ENCODE measurements at regions not wholly inside any gene's neighbourhood (a gene's known extent, or its start where the extent isn't known, plus 50 kb on each side); places are given as distances from the start of the nearest gene placed in this dataset.

DNA sequence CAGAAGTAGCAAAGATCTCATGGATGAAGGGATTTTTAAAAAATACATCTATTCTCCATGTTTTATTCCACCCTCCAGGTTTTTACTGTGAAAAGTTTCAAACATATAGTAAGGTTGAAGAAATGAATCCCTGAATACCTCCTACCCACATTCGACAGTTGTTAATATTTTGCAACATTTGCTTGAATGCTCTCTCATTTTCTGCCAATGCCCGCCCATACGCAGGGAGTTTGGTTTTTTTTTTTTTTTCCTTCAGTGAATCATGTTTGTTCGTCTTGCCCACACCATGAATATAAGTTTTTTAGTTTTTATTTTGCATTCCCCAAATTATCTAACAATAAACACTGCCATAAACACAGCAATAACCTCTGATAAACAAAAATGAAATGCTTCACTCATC, 82.9 kb downstream of the MAP1LC3B2 start:
- no CpG with 5 or more reads among the region's 4 CpGs for WGBS (ENCODE audit: extremely low coverage, insufficient read length, low lambda C conversion rate)
- DNase-seq: no peak
- no peak overlapping the region for H4K8ac ChIP-seq (replicated peaks; ENCODE audit: insufficient read length, low read depth, low read length)
- H4K5ac ChIP-seq (ENCODE audit: insufficient read length, low read depth, low read length): no peak overlapping the region
- H3K9me3 ChIP-seq (ENCODE audit: control insufficient read depth, low read depth, low read length): no peaks in the 10 kb centered on the region
- no peak overlapping the region for H3K56ac ChIP-seq (ENCODE audit: insufficient read length, low read depth, low read length)
- H3K36me3 Mint-ChIP-seq (ENCODE audit: insufficient read depth in 1 of 3, low read depth in 3 of 3): peaks cover 0 to 5% (median 2%) of the 10 kb centered on the region in 3 experiments; a peak in 3 of 7 replicates
- no peak overlapping the region for H2AK5ac ChIP-seq (ENCODE audit: insufficient read length, low read length)
- no peaks in the 10 kb centered on the region; the same call in 1 of the 2 replicates for H3K27me3 Mint-ChIP-seq (ENCODE audit: low read depth)
- no peak overlapping the region for H3K27ac Mint-ChIP-seq
- no peak overlapping the region for H2BK20ac ChIP-seq (ENCODE audit: low read depth, low read length, poor library complexity, severe bottlenecking)
- TF ChIP-seq, protein P1, sequence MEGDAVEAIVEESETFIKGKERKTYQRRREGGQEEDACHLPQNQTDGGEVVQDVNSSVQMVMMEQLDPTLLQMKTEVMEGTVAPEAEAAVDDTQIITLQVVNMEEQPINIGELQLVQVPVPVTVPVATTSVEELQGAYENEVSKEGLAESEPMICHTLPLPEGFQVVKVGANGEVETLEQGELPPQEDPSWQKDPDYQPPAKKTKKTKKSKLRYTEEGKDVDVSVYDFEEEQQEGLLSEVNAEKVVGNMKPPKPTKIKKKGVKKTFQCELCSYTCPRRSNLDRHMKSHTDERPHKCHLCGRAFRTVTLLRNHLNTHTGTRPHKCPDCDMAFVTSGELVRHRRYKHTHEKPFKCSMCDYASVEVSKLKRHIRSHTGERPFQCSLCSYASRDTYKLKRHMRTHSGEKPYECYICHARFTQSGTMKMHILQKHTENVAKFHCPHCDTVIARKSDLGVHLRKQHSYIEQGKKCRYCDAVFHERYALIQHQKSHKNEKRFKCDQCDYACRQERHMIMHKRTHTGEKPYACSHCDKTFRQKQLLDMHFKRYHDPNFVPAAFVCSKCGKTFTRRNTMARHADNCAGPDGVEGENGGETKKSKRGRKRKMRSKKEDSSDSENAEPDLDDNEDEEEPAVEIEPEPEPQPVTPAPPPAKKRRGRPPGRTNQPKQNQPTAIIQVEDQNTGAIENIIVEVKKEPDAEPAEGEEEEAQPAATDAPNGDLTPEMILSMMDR (conservative IDR thresholded peaks at IDR 0.05): no peak
- peaks cover 0 to 4% of the 10 kb centered on the region in 2 experiments; a peak in 3 of 5 replicates for H3K9me3 Mint-ChIP-seq
- H2BK12ac ChIP-seq (ENCODE audit: insufficient read length, low read depth, low read length): no peak overlapping the region
- H4K20me1 ChIP-seq (ENCODE audit: control insufficient read depth, insufficient read depth, insufficient read length): no peaks in the 10 kb centered on the region
- no peaks in the 10 kb centered on the region for H3K23me2 ChIP-seq (ENCODE audit: insufficient read length, low read depth, low read length, poor library complexity, severe bottlenecking)
- no peak overlapping the region for H3K4ac ChIP-seq (ENCODE audit: low read depth, low read length)
- no peak overlapping the region for H2BK5ac ChIP-seq (ENCODE audit: insufficient read length, low read length)
- H3K9ac ChIP-seq (ENCODE audit: extremely low read depth, insufficient read length, low read length): no peak overlapping the region
- no peak overlapping the region for H2AFZ ChIP-seq (ENCODE audit: low read length)
- no peaks in the 10 kb centered on the region for H3K79me1 ChIP-seq (ENCODE audit: insufficient read depth, low read depth, low read length, poor library complexity, severe bottlenecking)
- H3K27me3 ChIP-seq (ENCODE audit: insufficient read depth, low read length): no peaks in the 10 kb centered on the region
- H3K18ac ChIP-seq (ENCODE audit: insufficient read length, low read depth, low read length): no peak overlapping the region
- no peak overlapping the region for H3K27ac ChIP-seq (ENCODE audit: insufficient read length, low read depth, low read length)
- H4K91ac ChIP-seq (ENCODE audit: insufficient read length, low read depth, low read length): no peak overlapping the region
- H3K4me3 Mint-ChIP-seq: no peak overlapping the region
- H3K14ac ChIP-seq (ENCODE audit: insufficient read depth, low read length): no peak overlapping the region
- H3T11ph ChIP-seq (ENCODE audit: low read length): no peak overlapping the region
- H3K4me1 Mint-ChIP-seq: peaks cover 16 to 22% of the 10 kb centered on the region in 2 experiments
- H3K4me2 ChIP-seq (ENCODE audit: insufficient read depth, insufficient read length, low read length): no peak overlapping the region
- H2BK120ac ChIP-seq (ENCODE audit: low read depth, low read length, poor library complexity, severe bottlenecking): no peak overlapping the region
- H3K23ac ChIP-seq (ENCODE audit: insufficient read length, low read depth, low read length): no peak overlapping the region
- no peaks in the 10 kb centered on the region; the same call in 1 of the 2 replicates for H3K4me1 ChIP-seq (ENCODE audit: insufficient read depth, low read length)
- no peaks in the 10 kb centered on the region for H3K79me2 ChIP-seq (ENCODE audit: insufficient read depth, low read length)
- H2BK15ac ChIP-seq (ENCODE audit: low read depth, low read length): no peak overlapping the region

Measured in H9 (cell line).